ENCODE measurements at regions not wholly inside any gene's neighbourhood (a gene's known extent, or its start where the extent isn't known, plus 50 kb on each side); places are given as distances from the start of the nearest gene placed in this dataset.

GRCh38 chr15:47610736-47611135 is 106.6 kb upstream of the SEMA6D start:
- TF ChIP-seq REST (IDR thresholded peaks at IDR 0.05; ENCODE audit: insufficient read depth in 1 of 2, low read depth in 2 of 2, low read length in 2 of 2), result no peak
- no peak for TF ChIP-seq SIN3A (IDR thresholded peaks at IDR 0.05; ENCODE audit: borderline replicate concordance, insufficient read depth, low read length)
- TF ChIP-seq FOXP2 (optimal IDR thresholded peaks at IDR 0.05; ENCODE audit: borderline replicate concordance, extremely low read depth, extremely low read length, insufficient read depth), result no peak
- no peak for TF ChIP-seq POLR2AphosphoS5 (IDR thresholded peaks at IDR 0.05; ENCODE audit: low read depth, low read length)
- TF ChIP-seq TAF1 (IDR thresholded peaks at IDR 0.05; ENCODE audit: borderline replicate concordance, insufficient read depth, low read length), result no peak

- TF ChIP-seq POLR2AphosphoS5 (IDR thresholded peaks at IDR 0.05; ENCODE audit: low read depth, low read length), result no peak
- no peak for TF ChIP-seq REST (IDR thresholded peaks at IDR 0.05; ENCODE audit: insufficient read depth in 1 of 2, low read depth in 2 of 2, low read length in 2 of 2)
- no peak for TF ChIP-seq SIN3A (IDR thresholded peaks at IDR 0.05; ENCODE audit: borderline replicate concordance, insufficient read depth, low read length)
- no peak for TF ChIP-seq FOXP2 (optimal IDR thresholded peaks at IDR 0.05; ENCODE audit: borderline replicate concordance, extremely low read depth, extremely low read length, insufficient read depth)
- TF ChIP-seq TAF1 (IDR thresholded peaks at IDR 0.05; ENCODE audit: borderline replicate concordance, insufficient read depth, low read length), result no peak
Measured at GRCh38 chr15:47614360-47615011, 102.8 kb upstream of the SEMA6D start.

GRCh38 chr15:47616876-47617275 is 100.4 kb upstream of the SEMA6D start:
- TF ChIP-seq FOXP2 (optimal IDR thresholded peaks at IDR 0.05; ENCODE audit: borderline replicate concordance, extremely low read depth, extremely low read length, insufficient read depth) (no peak), REST (IDR thresholded peaks at IDR 0.05; ENCODE audit: insufficient read depth in 1 of 2, low read depth in 2 of 2, low read length in 2 of 2) (no peak), POLR2AphosphoS5 (IDR thresholded peaks at IDR 0.05; ENCODE audit: low read depth, low read length) (no peak), SIN3A (IDR thresholded peaks at IDR 0.05; ENCODE audit: borderline replicate concordance, insufficient read depth, low read length) (no peak), TAF1 (IDR thresholded peaks at IDR 0.05; ENCODE audit: borderline replicate concordance, insufficient read depth, low read length) (no peak)

- TF ChIP-seq TAF1 (IDR thresholded peaks at IDR 0.05; ENCODE audit: borderline replicate concordance, insufficient read depth, low read length) (no peak), SIN3A (IDR thresholded peaks at IDR 0.05; ENCODE audit: borderline replicate concordance, insufficient read depth, low read length) (no peak), FOXP2 (optimal IDR thresholded peaks at IDR 0.05; ENCODE audit: borderline replicate concordance, extremely low read depth, extremely low read length, insufficient read depth) (no peak), POLR2AphosphoS5 (IDR thresholded peaks at IDR 0.05; ENCODE audit: low read depth, low read length) (no peak), REST (IDR thresholded peaks at IDR 0.05; ENCODE audit: insufficient read depth in 1 of 2, low read depth in 2 of 2, low read length in 2 of 2) (no peak)
Measured at GRCh38 chr15:47618241-47618640, 99.1 kb upstream of the SEMA6D start.
